SK-N-SH treated with all-trans-retinoic acid at 6 μM for 48 hours (cell line): ENCODE measurements at regions not wholly inside any gene's neighbourhood (a gene's known extent, or its start where the extent isn't known, plus 50 kb on each side); places are given as distances from the start of the nearest gene placed in this dataset.

Experiments
- ATAC-seq: fragments of 200-7000 bp; cut with Tn5 transposase; 3 replicates; pipeline ENCODE4 v1.9.1; 2020; ENCODE audit warnings: mild to moderate bottlenecking, moderate library complexity
- ARNTL ChIP-seq: fragments of 450-650 bp; formaldehyde crosslinking; IDR thresholded peaks from 2 replicates; pipeline ENCODE4 v1.5.0; 2020; ENCODE audit warnings: low read depth, mild to moderate bottlenecking, moderate library complexity, borderline replicate concordance
- BACH2 ChIP-seq: fragments of 250-450 bp; sonication (Bioruptor Pico); IDR thresholded peaks from 2 replicates; pipeline ENCODE4 v1.9.0; 2021; ENCODE audit warnings: mild to moderate bottlenecking, borderline replicate concordance
- CREB5 ChIP-seq: fragments of 250-450 bp; sonication (Bioruptor Pico); IDR thresholded peaks from 2 replicates; pipeline ENCODE4 v1.5.1; 2020; ENCODE audit warnings: low read depth, mild to moderate bottlenecking, moderate library complexity
- CSDC2 ChIP-seq: fragments of 250-450 bp; sonication (Bioruptor Pico); IDR thresholded peaks from 2 replicates; pipeline ENCODE4 v1.5.0; 2020; ENCODE audit warnings: mild to moderate bottlenecking, moderate library complexity
- CSRNP3 ChIP-seq: fragments of 250-450 bp; sonication (Bioruptor Pico); IDR thresholded peaks from 2 replicates; pipeline ENCODE4 v1.5.1; 2021; ENCODE audit warnings: mild to moderate bottlenecking, moderate library complexity
- ESRRG ChIP-seq: fragments of 250-450 bp; sonication (Bioruptor Pico); IDR thresholded peaks from 2 replicates; pipeline ENCODE4 v1.6.1; 2021; ENCODE audit warnings: mild to moderate bottlenecking
- GLIS3 ChIP-seq: fragments of 250-450 bp; sonication (Bioruptor Pico); IDR thresholded peaks from 2 replicates; pipeline ENCODE4 v1.5.0; 2020; ENCODE audit warnings: mild to moderate bottlenecking, moderate library complexity
- ISL1 ChIP-seq: fragments of 250-450 bp; sonication (Bioruptor Pico); IDR thresholded peaks from 2 replicates; pipeline ENCODE4 v2.1.2; 2022; ENCODE audit warnings: mild to moderate bottlenecking, moderate library complexity
- OSR1 ChIP-seq: fragments of 250-450 bp; sonication (Bioruptor Pico); IDR thresholded peaks from 2 replicates; pipeline ENCODE4 v1.8.0; 2022; ENCODE audit warnings: moderate library complexity, mild to moderate bottlenecking, inconsistent platforms
- PATZ1 ChIP-seq: fragments of 250-450 bp; sonication (Bioruptor Pico); IDR thresholded peaks from 2 replicates; pipeline ENCODE4 v1.8.0; 2020; ENCODE audit warnings: mild to moderate bottlenecking, moderate library complexity, borderline replicate concordance
- POU6F1 ChIP-seq: fragments of 250-450 bp; sonication (Bioruptor Pico); IDR thresholded peaks from 2 replicates; pipeline ENCODE4 v1.8.0; 2021; ENCODE audit warnings: low read depth, mild to moderate bottlenecking, moderate library complexity, borderline replicate concordance
- PPARA ChIP-seq: fragments of 250-450 bp; sonication (Bioruptor Pico); IDR thresholded peaks from 2 replicates; pipeline ENCODE4 v1.5.0; 2020; ENCODE audit warnings: mild to moderate bottlenecking, borderline replicate concordance
- RARB ChIP-seq: fragments of 250-450 bp; sonication (Bioruptor Pico); IDR thresholded peaks from 2 replicates; pipeline ENCODE4 v1.8.0; 2021; ENCODE audit warnings: mild to moderate bottlenecking, moderate library complexity
- SNAI2 ChIP-seq: fragments of 250-450 bp; sonication (Bioruptor Pico); IDR thresholded peaks from 2 replicates; pipeline ENCODE4 v1.5.0; 2020; ENCODE audit warnings: mild to moderate bottlenecking, moderate library complexity
- TCF4 ChIP-seq: fragments of 250-450 bp; sonication (Bioruptor Pico); IDR thresholded peaks from 2 replicates; pipeline ENCODE4 v1.8.0; 2021; ENCODE audit warnings: mild to moderate bottlenecking, moderate library complexity, borderline replicate concordance
- TOX ChIP-seq: fragments of 250-450 bp; sonication (Bioruptor Pico); IDR thresholded peaks from 2 replicates; pipeline ENCODE4 v1.8.0; 2021; ENCODE audit warnings: mild to moderate bottlenecking, moderate library complexity, borderline replicate concordance
- TSHZ2 ChIP-seq: fragments of 250-450 bp; sonication (Bioruptor Pico); IDR thresholded peaks from 2 replicates; pipeline ENCODE4 v1.5.0; 2020; ENCODE audit warnings: mild to moderate bottlenecking, moderate library complexity
- ZC3H10 ChIP-seq: fragments of 250-450 bp; sonication (Bioruptor Pico); IDR thresholded peaks from 2 replicates; pipeline ENCODE4 v1.5.1; 2021; ENCODE audit warnings: mild to moderate bottlenecking, moderate library complexity
- ZFP3 ChIP-seq: fragments of 250-450 bp; sonication (Bioruptor Pico); IDR thresholded peaks from 2 replicates; pipeline ENCODE4 v1.5.0; 2020; ENCODE audit warnings: mild to moderate bottlenecking, moderate library complexity
- ZFP30 ChIP-seq: fragments of 450-650 bp; formaldehyde crosslinking; IDR thresholded peaks from 2 replicates; pipeline ENCODE4 v1.5.0; 2022; ENCODE audit warnings: mild to moderate bottlenecking, moderate library complexity
- ZNF565 ChIP-seq: fragments of 450-650 bp; formaldehyde crosslinking; conservative IDR thresholded peaks from 2 replicates; pipeline ENCODE4 v1.5.0; 2020; ENCODE audit warnings: low read depth, mild to moderate bottlenecking, moderate library complexity
- ZNF70 ChIP-seq: fragments of 450-650 bp; formaldehyde crosslinking; IDR thresholded peaks from 2 replicates; pipeline ENCODE4 v1.5.0; 2020; ENCODE audit warnings: mild to moderate bottlenecking, moderate library complexity
- ZNF8 ChIP-seq: fragments of 450-650 bp; formaldehyde crosslinking; IDR thresholded peaks from 2 replicates; pipeline ENCODE4 v1.5.0; 2020; ENCODE audit warnings: mild to moderate bottlenecking, moderate library complexity

GRCh38 chr7:53101026-53101425 lies 65.6 kb downstream of the POM121L12 start:
- TF ChIP-seq SNAI2 (CRISPR knock-in tag) (no peak), CREB5 (CRISPR knock-in tag) (no peak), TSHZ2 (CRISPR knock-in tag) (no peak), BACH2 (CRISPR knock-in tag) (no peak), CSDC2 (CRISPR knock-in tag) (no peak), ZC3H10 (CRISPR knock-in tag) (no peak), ZNF565 (CRISPR knock-in tag) (no peak), RARB (CRISPR knock-in tag) (no peak), GLIS3 (CRISPR knock-in tag) (no peak), ZFP30 (CRISPR knock-in tag) (no peak)
- TF ChIP-seq, all 23 proteins: peak for 0
- no peak for ATAC-seq

GRCh38 chr7:53110425-53110824 lies 75.0 kb downstream of the POM121L12 start:
- no peak for TF ChIP-seq ZFP3 (CRISPR knock-in tag)
- no peak for TF ChIP-seq SNAI2 (CRISPR knock-in tag)
- no peak for TF ChIP-seq OSR1 (CRISPR knock-in tag)
- TF ChIP-seq TOX (CRISPR knock-in tag): no peak
- no peak for TF ChIP-seq ZC3H10 (CRISPR knock-in tag)
- no peak for TF ChIP-seq CSRNP3
- TF ChIP-seq POU6F1 (CRISPR knock-in tag): no peak
- TF ChIP-seq ZNF565 (CRISPR knock-in tag): no peak
- no peak for TF ChIP-seq TSHZ2 (CRISPR knock-in tag)
- no peak for TF ChIP-seq PPARA
- TF ChIP-seq TCF4 (CRISPR knock-in tag): no peak
- TF ChIP-seq ARNTL (CRISPR knock-in tag): no peak
- TF ChIP-seq GLIS3 (CRISPR knock-in tag): no peak
- TF ChIP-seq CSDC2 (CRISPR knock-in tag): no peak
- no peak for TF ChIP-seq ZFP30 (CRISPR knock-in tag)
- no peak for TF ChIP-seq ZNF70 (CRISPR knock-in tag)
- TF ChIP-seq ESRRG: no peak
- ATAC-seq: no peak

- no peak for TF ChIP-seq ISL1
- TF ChIP-seq ZC3H10 (CRISPR knock-in tag): no peak
- TF ChIP-seq ESRRG: no peak
- TF ChIP-seq ZNF565 (CRISPR knock-in tag): no peak
- TF ChIP-seq ZFP3 (CRISPR knock-in tag): no peak
- no peak for TF ChIP-seq ZNF8 (CRISPR knock-in tag)
- no peak for TF ChIP-seq RARB (CRISPR knock-in tag)
- no peak for TF ChIP-seq PATZ1 (CRISPR knock-in tag)
- no peak for TF ChIP-seq OSR1 (CRISPR knock-in tag)
- no peak for TF ChIP-seq TOX (CRISPR knock-in tag)
Observed at GRCh38 chr7:53111031-53111430, 75.6 kb downstream of the POM121L12 start.

More at GRCh38 chr7:53111031-53111430, 75.6 kb downstream of the POM121L12 start:
- ATAC-seq: no peak
